GM12878 (cell line): ENCODE measurements at regions not wholly inside any gene's neighbourhood (a gene's known extent, or its start where the extent isn't known, plus 50 kb on each side); places are given as distances from the start of the nearest gene placed in this dataset.

ENCODE experiments used
- ATAC-seq: fragments of 200-7000 bp; cut with Tn5 transposase; 3 replicates; pipeline ENCODE4 v1.9.1; 2020; ENCODE audit warnings: mild to moderate bottlenecking, moderate library complexity
- BruUV-seq: library from RNA; stranded (reverse); fragments of 400-500 nt; replicated peaks from 2 replicates; lab custom pipeline; 2021; lab: Mats Ljungman, UMichigan
- CTCF ChIA-PET: fragments of 300-600 bp; sonication (Branson Sonifier 250); formaldehyde crosslinking; extraction: SDS; loops from one replicate; lab custom pipeline; 2021; ENCODE audit warnings: inconsistent platforms; lab: Yijun Ruan, JAX
- POLR2A ChIA-PET: fragments of 350-600 bp; formaldehyde crosslinking; extraction: SDS; loops from one replicate; lab custom pipeline; 2021; ENCODE audit warnings: inconsistent platforms; lab: Charles Lee
- RAD21 ChIA-PET: fragments of 300-600 bp; sonication (Branson Sonifier 250); formaldehyde crosslinking; loops from one replicate; lab custom pipeline; 2023; ENCODE audit warnings: antibody characterized with exemption; ENCODE audit not compliant: unreplicated experiment; lab: Charles Lee
- SMC1A ChIA-PET: fragments of 300-600 bp; sonication (Branson Sonifier 250); formaldehyde crosslinking; loops from one replicate; lab custom pipeline; 2023; ENCODE audit not compliant: unreplicated experiment, uncharacterized antibody; lab: Charles Lee
- DNase-seq: peaks from one replicate; pipeline ENCODE4 v3.0.0-alpha.2; 2011; ENCODE audit warnings: low read depth, low spot score
- FAIRE-seq: peaks from 3 replicates; lab custom pipeline; 2011; peaks lifted over from hg19 to GRCh38; lab: Jason Lieb, UNC
- H2AFZ ChIP-seq: 2 replicates; pipeline ENCODE4 v1.6.0; 2011; ENCODE audit warnings: low read depth, low read length, control low read depth; ENCODE audit not compliant: control insufficient read depth
- H3K27ac ChIP-seq: 2 replicates; pipeline ENCODE4 v1.5.1; 2011; ENCODE audit warnings: control low read depth; ENCODE audit not compliant: control insufficient read depth, insufficient read depth
- H3K27me3 ChIP-seq, 2 experiments: replicated peaks in 1 of 2; 2 replicates each; pipeline versions ENCODE4 v1.6.0 to v1.6.1; 2011; ENCODE audit warnings: low read length in 1 of 2; ENCODE audit not compliant: control insufficient read depth in 2 of 2, insufficient read depth in 2 of 2
- H3K36me3 ChIP-seq, 2 experiments: 2 replicates each; pipeline ENCODE4 v1.5.1; 2011; ENCODE audit warnings: low read length in 1 of 2; ENCODE audit not compliant: control insufficient read depth in 2 of 2, insufficient read depth in 2 of 2
- H3K4me1 ChIP-seq: 2 replicates; pipeline ENCODE4 v1.6.1; 2011; ENCODE audit warnings: mild to moderate bottlenecking, low read length, moderate library complexity, mixed read lengths; ENCODE audit not compliant: control insufficient read depth, insufficient read depth
- H3K4me2 ChIP-seq: 2 replicates; pipeline ENCODE4 v1.6.0; 2011; ENCODE audit warnings: control low read depth; ENCODE audit not compliant: control insufficient read depth, insufficient read depth
- H3K4me3 ChIP-seq: fragments of 200-600 bp; sonication (generic); 2 replicates; pipeline ENCODE4 v1.5.1; 2016
- H3K79me2 ChIP-seq: 2 replicates; pipeline ENCODE4 v1.6.0; 2011; ENCODE audit warnings: low read length; ENCODE audit not compliant: control insufficient read depth, insufficient read depth
- H3K9ac ChIP-seq: 2 replicates; pipeline ENCODE4 v1.8.0; 2011; ENCODE audit warnings: low read length, control low read depth, mixed read lengths; ENCODE audit not compliant: control insufficient read depth, insufficient read depth
- H3K9me3 ChIP-seq: replicated peaks from 3 replicates; pipeline ENCODE4 v1.5.1; 2011; ENCODE audit warnings: mild to moderate bottlenecking, low read length; ENCODE audit not compliant: control insufficient read depth, insufficient read depth
- H4K20me1 ChIP-seq: 2 replicates; pipeline ENCODE4 v1.6.0; 2011; ENCODE audit not compliant: control insufficient read depth, insufficient read depth
- BACH1 ChIP-seq: fragments of 450-650 bp; IDR thresholded peaks from 2 replicates; pipeline ENCODE4 v1.6.1; 2017; ENCODE audit warnings: mild to moderate bottlenecking, borderline replicate concordance
- CEBPB ChIP-seq, 2 experiments: fragments of 150-350 bp in 1 of 2; IDR thresholded peaks; 2 replicates each; pipeline ENCODE4 v1.6.1; 2012 to 2014; ENCODE audit warnings: low read depth in 2 of 2, low read length in 2 of 2, borderline replicate concordance in 1 of 2, inconsistent platforms in 1 of 2
- CREB1 ChIP-seq: IDR thresholded peaks from 2 replicates; pipeline ENCODE4 v1.6.1; 2012; ENCODE audit warnings: low read depth, mild to moderate bottlenecking, inconsistent platforms
- EP300 ChIP-seq, 2 experiments: fragments of 150-350 bp in 1 of 2; IDR thresholded peaks; 2 replicates each; pipeline ENCODE4 v1.6.1; 2011 to 2012; ENCODE audit warnings: low read depth in 2 of 2, low read length in 2 of 2, borderline replicate concordance in 1 of 2, improper control_type of control experiment in 1 of 2, inconsistent platforms in 1 of 2; ENCODE audit not compliant: control insufficient read depth in 1 of 2
- NFYB ChIP-seq: IDR thresholded peaks from 2 replicates; pipeline ENCODE4 v1.6.1; 2011; ENCODE audit warnings: low read depth, mild to moderate bottlenecking, low read length, improper control_type of control experiment, moderate library complexity; ENCODE audit not compliant: insufficient read depth
- SMC3 ChIP-seq: IDR thresholded peaks from 2 replicates; pipeline ENCODE4 v1.6.1; 2011; ENCODE audit warnings: low read length, improper control_type of control experiment, borderline replicate concordance
- TCF7 ChIP-seq: IDR thresholded peaks from 2 replicates; pipeline ENCODE4 v1.6.1; 2014; ENCODE audit warnings: antibody characterized with exemption, borderline replicate concordance
- ZBTB11 ChIP-seq: fragments of 450-650 bp; formaldehyde crosslinking; IDR thresholded peaks from 2 replicates; pipeline ENCODE4 v1.5.0; 2022; ENCODE audit warnings: mild to moderate bottlenecking, missing genetic modification characterization
- ZNF622 ChIP-seq: fragments of 450-650 bp; IDR thresholded peaks from 2 replicates; pipeline ENCODE4 v1.6.1; 2017; ENCODE audit warnings: mild to moderate bottlenecking, inconsistent platforms
- WGBS: methylation state at CpG from one replicate; pipeline ENCODE4 v1.1.6; 2016; ENCODE audit warnings: low lambda C conversion rate; ENCODE audit not compliant: insufficient replicate concordance, insufficient coverage; ENCODE audit errors: missing lambda C conversion rate; 5-methylcytosine and 5-hydroxymethylcytosine counted together
- in situ Hi-C: fragments of 300-500 bp; cut with MboI; formaldehyde crosslinking; loops from 9 replicates; pipeline ENCODE4 v1.14.3; 2018; ENCODE audit warnings: mixed read lengths
- intact Hi-C: fragments of 100-400 bp; cut with micrococcal nuclease; formaldehyde crosslinking; loops from one replicate; pipeline ENCODE4 v1.14.2; 2022; ENCODE audit not compliant: unreplicated experiment
- TF ChIP-seq, protein P1 (sequence below): fragments of 450-650 bp; IDR thresholded peaks from 2 replicates; pipeline ENCODE4 v1.6.1; 2014; ENCODE audit warnings: mild to moderate bottlenecking
- TF ChIP-seq, protein P2 (sequence below): fragments of 450-650 bp; IDR thresholded peaks from 2 replicates; pipeline ENCODE4 v1.6.1; 2017; ENCODE audit warnings: borderline replicate concordance
- TF ChIP-seq, protein P3 (sequence below): IDR thresholded peaks from 2 replicates; pipeline ENCODE4 v1.6.1; 2011; ENCODE audit warnings: borderline replicate concordance, low read depth, mild to moderate bottlenecking, moderate library complexity, low read length; ENCODE audit not compliant: insufficient read depth, poor library complexity, severe bottlenecking

GRCh38 chr13:90742381-90742780, 605.1 kb upstream of the MIR17HG start (continued):
- TF ChIP-seq, protein P1, sequence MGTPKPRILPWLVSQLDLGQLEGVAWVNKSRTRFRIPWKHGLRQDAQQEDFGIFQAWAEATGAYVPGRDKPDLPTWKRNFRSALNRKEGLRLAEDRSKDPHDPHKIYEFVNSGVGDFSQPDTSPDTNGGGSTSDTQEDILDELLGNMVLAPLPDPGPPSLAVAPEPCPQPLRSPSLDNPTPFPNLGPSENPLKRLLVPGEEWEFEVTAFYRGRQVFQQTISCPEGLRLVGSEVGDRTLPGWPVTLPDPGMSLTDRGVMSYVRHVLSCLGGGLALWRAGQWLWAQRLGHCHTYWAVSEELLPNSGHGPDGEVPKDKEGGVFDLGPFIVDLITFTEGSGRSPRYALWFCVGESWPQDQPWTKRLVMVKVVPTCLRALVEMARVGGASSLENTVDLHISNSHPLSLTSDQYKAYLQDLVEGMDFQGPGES, result no peak
- TF ChIP-seq CEBPB (IDR thresholded peaks at IDR 0.05; ENCODE audit: borderline replicate concordance in 1 of 2, low read depth in 2 of 2, low read length in 2 of 2), result no peak
- TF ChIP-seq BACH1, result no peak
- no peak for TF ChIP-seq TCF7
- TF ChIP-seq, protein P2, sequence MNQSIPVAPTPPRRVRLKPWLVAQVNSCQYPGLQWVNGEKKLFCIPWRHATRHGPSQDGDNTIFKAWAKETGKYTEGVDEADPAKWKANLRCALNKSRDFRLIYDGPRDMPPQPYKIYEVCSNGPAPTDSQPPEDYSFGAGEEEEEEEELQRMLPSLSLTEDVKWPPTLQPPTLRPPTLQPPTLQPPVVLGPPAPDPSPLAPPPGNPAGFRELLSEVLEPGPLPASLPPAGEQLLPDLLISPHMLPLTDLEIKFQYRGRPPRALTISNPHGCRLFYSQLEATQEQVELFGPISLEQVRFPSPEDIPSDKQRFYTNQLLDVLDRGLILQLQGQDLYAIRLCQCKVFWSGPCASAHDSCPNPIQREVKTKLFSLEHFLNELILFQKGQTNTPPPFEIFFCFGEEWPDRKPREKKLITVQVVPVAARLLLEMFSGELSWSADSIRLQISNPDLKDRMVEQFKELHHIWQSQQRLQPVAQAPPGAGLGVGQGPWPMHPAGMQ, result no peak

DNA sequence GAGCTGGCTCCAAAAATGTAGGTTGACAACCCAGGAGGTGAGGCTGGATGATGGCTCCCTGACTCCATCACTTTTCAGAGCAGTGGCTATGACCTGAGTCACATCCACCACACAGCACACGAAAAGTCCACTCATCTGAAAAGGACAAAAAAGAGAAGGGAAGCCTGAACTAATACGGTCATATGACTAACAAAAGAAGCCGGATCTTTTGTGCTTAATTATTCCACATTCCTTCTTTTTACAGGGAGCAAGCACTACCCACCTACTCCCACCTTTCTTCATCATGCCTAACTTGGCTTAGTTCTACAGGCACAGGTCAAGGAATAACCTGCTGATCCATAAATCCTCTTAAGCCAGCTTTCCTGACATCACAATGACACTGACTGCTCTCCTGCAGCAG, 601.3 kb upstream of the MIR17HG start:
- TF ChIP-seq EP300 (IDR thresholded peaks at IDR 0.05; ENCODE audit: borderline replicate concordance in 1 of 2, control insufficient read depth in 1 of 2, low read depth in 2 of 2, low read length in 2 of 2), result no peak
- TF ChIP-seq, protein P2, result no peak
- TF ChIP-seq NFYB, result no peak
- TF ChIP-seq TCF7, result no peak
- TF ChIP-seq CREB1, result no peak
- no peak for TF ChIP-seq SMC3
- no peak for TF ChIP-seq ZBTB11 (CRISPR knock-in tag)
- TF ChIP-seq ZNF622, result no peak
- TF ChIP-seq, protein P3, sequence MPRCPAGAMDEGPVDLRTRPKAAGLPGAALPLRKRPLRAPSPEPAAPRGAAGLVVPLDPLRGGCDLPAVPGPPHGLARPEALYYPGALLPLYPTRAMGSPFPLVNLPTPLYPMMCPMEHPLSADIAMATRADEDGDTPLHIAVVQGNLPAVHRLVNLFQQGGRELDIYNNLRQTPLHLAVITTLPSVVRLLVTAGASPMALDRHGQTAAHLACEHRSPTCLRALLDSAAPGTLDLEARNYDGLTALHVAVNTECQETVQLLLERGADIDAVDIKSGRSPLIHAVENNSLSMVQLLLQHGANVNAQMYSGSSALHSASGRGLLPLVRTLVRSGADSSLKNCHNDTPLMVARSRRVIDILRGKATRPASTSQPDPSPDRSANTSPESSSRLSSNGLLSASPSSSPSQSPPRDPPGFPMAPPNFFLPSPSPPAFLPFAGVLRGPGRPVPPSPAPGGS, result no peak
- TF ChIP-seq, all 136 proteins: peak for 0
- 43% methylated on average over 3 of the region's 3 CpGs for WGBS
- ChIA-PET CTCF (no interaction called here), SMC1A (no interaction called here), POLR2A (no interaction called here), RAD21 (no interaction called here)
- no peak overlapping the region for H3K9ac ChIP-seq
- H3K27ac ChIP-seq, result no peak overlapping the region
- H3K9me3 ChIP-seq, result no peaks in the 10 kb centered on the region
- H3K27me3 ChIP-seq, result no peaks in the 10 kb centered on the region
- no peak overlapping the region for H2AFZ ChIP-seq
- no peaks in the 10 kb centered on the region for H3K79me2 ChIP-seq
- no peak overlapping the region for H3K4me3 ChIP-seq
- ATAC-seq (no peak), FAIRE-seq (no peak), DNase-seq (no peak)
- in situ Hi-C loops (no loop called here), intact Hi-C loops (no loop called here)
- H3K4me1 ChIP-seq, result no peaks in the 10 kb centered on the region
- no TSS peak for BruUV-seq
- H3K4me2 ChIP-seq, result no peak overlapping the region
- H4K20me1 ChIP-seq, result no peaks in the 10 kb centered on the region
- no peaks in the 10 kb centered on the region for H3K36me3 ChIP-seq
